ENCODE measurements at regions not wholly inside any gene's neighbourhood (a gene's known extent, or its start where the extent isn't known, plus 50 kb on each side); places are given as distances from the start of the nearest gene placed in this dataset.

GRCh38 chrX:39956803-39957394 lies 140.9 kb downstream of the BCOR start:
- Histone ChIP-seq H4K8ac (replicated peaks; ENCODE audit: insufficient read length, low read depth, low read length) (no peak overlapping the region), H2AK5ac (ENCODE audit: insufficient read length, low read length) (no peak overlapping the region), H2BK5ac (ENCODE audit: insufficient read length, low read length) (no peak overlapping the region), H2BK15ac (ENCODE audit: low read depth, low read length) (no peak overlapping the region), H3K9me3 (ENCODE audit: control insufficient read depth, low read depth, low read length) (no peaks in the 10 kb centered on the region), H2AFZ (ENCODE audit: low read length) (no peak overlapping the region), H3K4me2 (ENCODE audit: insufficient read depth, insufficient read length, low read length) (no peak overlapping the region), H3T11ph (ENCODE audit: low read length) (no peak overlapping the region), H3K4ac (ENCODE audit: low read depth, low read length) (no peak overlapping the region), H3K9ac (ENCODE audit: extremely low read depth, insufficient read length, low read length) (no peak overlapping the region), H3K23ac (ENCODE audit: insufficient read length, low read depth, low read length) (no peak overlapping the region), H4K5ac (ENCODE audit: insufficient read length, low read depth, low read length) (no peak overlapping the region), H2BK12ac (ENCODE audit: insufficient read length, low read depth, low read length) (no peak overlapping the region), H3K14ac (ENCODE audit: insufficient read depth, low read length) (no peak overlapping the region), H3K23me2 (ENCODE audit: insufficient read length, low read depth, low read length, poor library complexity, severe bottlenecking) (no peaks in the 10 kb centered on the region), H2BK20ac (ENCODE audit: low read depth, low read length, poor library complexity, severe bottlenecking) (no peak overlapping the region), H4K20me1 (ENCODE audit: control insufficient read depth, insufficient read depth, insufficient read length) (no peaks in the 10 kb centered on the region), H3K27ac (ENCODE audit: insufficient read length, low read depth, low read length) (no peak overlapping the region), H3K27me3 (ENCODE audit: insufficient read depth, low read length) (no peaks in the 10 kb centered on the region), H3K79me2 (ENCODE audit: insufficient read depth, low read length) (no peaks in the 10 kb centered on the region), H3K56ac (ENCODE audit: insufficient read length, low read depth, low read length) (no peak overlapping the region), H2BK120ac (ENCODE audit: low read depth, low read length, poor library complexity, severe bottlenecking) (no peak overlapping the region), H3K4me1 (ENCODE audit: insufficient read depth, low read length) (peaks cover 10% of the 10 kb centered on the region), H4K91ac (ENCODE audit: insufficient read length, low read depth, low read length) (no peak overlapping the region), H3K18ac (ENCODE audit: insufficient read length, low read depth, low read length) (no peak overlapping the region), H3K79me1 (ENCODE audit: insufficient read depth, low read depth, low read length, poor library complexity, severe bottlenecking) (no peaks in the 10 kb centered on the region)
- Mint-ChIP-seq H3K36me3 (ENCODE audit: insufficient read depth in 1 of 3, low read depth in 3 of 3) (no peaks in the 10 kb centered on the region; a peak in 1 of 7 replicates), H3K4me3 (no peak overlapping the region; a peak in 1 of 5 replicates), H3K4me1 (peaks cover 22 to 32% of the 10 kb centered on the region in 2 experiments), H3K9me3 (peaks cover 64 to 80% of the 10 kb centered on the region in 2 experiments), H3K27ac (no peak overlapping the region), H3K27me3 (ENCODE audit: low read depth) (peaks cover 11% of the 10 kb centered on the region)
- TF ChIP-seq, protein P1, sequence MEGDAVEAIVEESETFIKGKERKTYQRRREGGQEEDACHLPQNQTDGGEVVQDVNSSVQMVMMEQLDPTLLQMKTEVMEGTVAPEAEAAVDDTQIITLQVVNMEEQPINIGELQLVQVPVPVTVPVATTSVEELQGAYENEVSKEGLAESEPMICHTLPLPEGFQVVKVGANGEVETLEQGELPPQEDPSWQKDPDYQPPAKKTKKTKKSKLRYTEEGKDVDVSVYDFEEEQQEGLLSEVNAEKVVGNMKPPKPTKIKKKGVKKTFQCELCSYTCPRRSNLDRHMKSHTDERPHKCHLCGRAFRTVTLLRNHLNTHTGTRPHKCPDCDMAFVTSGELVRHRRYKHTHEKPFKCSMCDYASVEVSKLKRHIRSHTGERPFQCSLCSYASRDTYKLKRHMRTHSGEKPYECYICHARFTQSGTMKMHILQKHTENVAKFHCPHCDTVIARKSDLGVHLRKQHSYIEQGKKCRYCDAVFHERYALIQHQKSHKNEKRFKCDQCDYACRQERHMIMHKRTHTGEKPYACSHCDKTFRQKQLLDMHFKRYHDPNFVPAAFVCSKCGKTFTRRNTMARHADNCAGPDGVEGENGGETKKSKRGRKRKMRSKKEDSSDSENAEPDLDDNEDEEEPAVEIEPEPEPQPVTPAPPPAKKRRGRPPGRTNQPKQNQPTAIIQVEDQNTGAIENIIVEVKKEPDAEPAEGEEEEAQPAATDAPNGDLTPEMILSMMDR (conservative IDR thresholded peaks at IDR 0.05), result no peak
- WGBS (ENCODE audit: extremely low coverage, insufficient read length, low lambda C conversion rate), result no CpG with 5 or more reads among the region's 7 CpGs
- DNase-seq, result no peak

All from H9 (cell line).